ENCODE measurements at regions not wholly inside any gene's neighbourhood (a gene's known extent, or its start where the extent isn't known, plus 50 kb on each side); places are given as distances from the start of the nearest gene placed in this dataset.

GRCh38 chr5:91643797-91644196, 260.7 kb upstream of the ARRDC3 start:
- H3K4me3 ChIP-seq (ENCODE audit: low read length) = no peak overlapping the region

DNA sequence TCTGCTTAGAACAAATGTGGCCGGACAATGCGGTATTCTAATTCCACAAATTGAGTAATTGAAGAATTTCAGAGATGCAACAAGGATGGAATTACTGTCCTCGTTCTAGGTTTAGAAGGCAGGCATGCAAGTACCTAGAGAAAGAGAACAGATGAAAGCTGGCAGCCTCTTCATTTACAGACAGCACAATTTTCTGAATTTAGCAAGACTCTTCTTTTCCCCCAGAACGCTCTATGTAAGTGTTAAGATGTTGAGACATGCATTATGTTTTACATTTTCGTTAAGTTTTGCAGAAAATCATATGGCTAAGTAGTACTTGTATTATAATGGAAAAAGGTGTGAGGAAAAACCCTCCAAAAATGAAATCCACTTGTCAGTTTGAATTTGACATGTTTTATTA, 259.5 kb upstream of the ARRDC3 start:
- Histone ChIP-seq H3K4me3 (ENCODE audit: low read length) (no peak overlapping the region), H3K27me3 (ENCODE audit: low read depth, low read length) (no peaks in the 10 kb centered on the region), H3K4me2 (ENCODE audit: low read length) (no peak overlapping the region), H3K4me1 (ENCODE audit: low read length) (0 out of 2 replicates have a peak, but pooled peaks cover 2% of the 10 kb centered on the region), H3K9ac (ENCODE audit: low read length) (no peak overlapping the region), H3K79me2 (ENCODE audit: low read length) (no peaks in the 10 kb centered on the region), H2AFZ (ENCODE audit: low read depth, low read length) (no peak overlapping the region), H3K9me3 (ENCODE audit: insufficient read depth, low read length) (no peaks in the 10 kb centered on the region), H4K20me1 (ENCODE audit: insufficient read depth, low read length) (no peaks in the 10 kb centered on the region), H3K27ac (ENCODE audit: low read length) (no peak overlapping the region), H3K36me3 (replicated peaks; ENCODE audit: low read depth, low read length) (no peaks in the 10 kb centered on the region)
- TF ChIP-seq EZH2phosphoT487 (IDR thresholded peaks at IDR 0.05; ENCODE audit: low read depth) = no peak
- TF ChIP-seq, protein P1, sequence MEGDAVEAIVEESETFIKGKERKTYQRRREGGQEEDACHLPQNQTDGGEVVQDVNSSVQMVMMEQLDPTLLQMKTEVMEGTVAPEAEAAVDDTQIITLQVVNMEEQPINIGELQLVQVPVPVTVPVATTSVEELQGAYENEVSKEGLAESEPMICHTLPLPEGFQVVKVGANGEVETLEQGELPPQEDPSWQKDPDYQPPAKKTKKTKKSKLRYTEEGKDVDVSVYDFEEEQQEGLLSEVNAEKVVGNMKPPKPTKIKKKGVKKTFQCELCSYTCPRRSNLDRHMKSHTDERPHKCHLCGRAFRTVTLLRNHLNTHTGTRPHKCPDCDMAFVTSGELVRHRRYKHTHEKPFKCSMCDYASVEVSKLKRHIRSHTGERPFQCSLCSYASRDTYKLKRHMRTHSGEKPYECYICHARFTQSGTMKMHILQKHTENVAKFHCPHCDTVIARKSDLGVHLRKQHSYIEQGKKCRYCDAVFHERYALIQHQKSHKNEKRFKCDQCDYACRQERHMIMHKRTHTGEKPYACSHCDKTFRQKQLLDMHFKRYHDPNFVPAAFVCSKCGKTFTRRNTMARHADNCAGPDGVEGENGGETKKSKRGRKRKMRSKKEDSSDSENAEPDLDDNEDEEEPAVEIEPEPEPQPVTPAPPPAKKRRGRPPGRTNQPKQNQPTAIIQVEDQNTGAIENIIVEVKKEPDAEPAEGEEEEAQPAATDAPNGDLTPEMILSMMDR (IDR thresholded peaks at IDR 0.05; ENCODE audit: low read depth, low read length) = no peak

More at GRCh38 chr5:91643797-91644196, 260.7 kb upstream of the ARRDC3 start:
- Histone ChIP-seq H2AFZ (ENCODE audit: low read depth, low read length) (no peak overlapping the region), H3K36me3 (replicated peaks; ENCODE audit: low read depth, low read length) (no peaks in the 10 kb centered on the region), H3K27ac (ENCODE audit: low read length) (no peak overlapping the region), H3K4me1 (ENCODE audit: low read length) (0 out of 2 replicates have a peak, but pooled peaks cover 2% of the 10 kb centered on the region), H4K20me1 (ENCODE audit: insufficient read depth, low read length) (no peaks in the 10 kb centered on the region), H3K4me2 (ENCODE audit: low read length) (no peak overlapping the region), H3K79me2 (ENCODE audit: low read length) (no peaks in the 10 kb centered on the region), H3K27me3 (ENCODE audit: low read depth, low read length) (no peaks in the 10 kb centered on the region), H3K9ac (ENCODE audit: low read length) (no peak overlapping the region), H3K9me3 (ENCODE audit: insufficient read depth, low read length) (no peaks in the 10 kb centered on the region)
- no peak for TF ChIP-seq EZH2phosphoT487 (IDR thresholded peaks at IDR 0.05; ENCODE audit: low read depth)
- TF ChIP-seq, protein P1 (IDR thresholded peaks at IDR 0.05; ENCODE audit: low read depth, low read length) = no peak

DNA sequence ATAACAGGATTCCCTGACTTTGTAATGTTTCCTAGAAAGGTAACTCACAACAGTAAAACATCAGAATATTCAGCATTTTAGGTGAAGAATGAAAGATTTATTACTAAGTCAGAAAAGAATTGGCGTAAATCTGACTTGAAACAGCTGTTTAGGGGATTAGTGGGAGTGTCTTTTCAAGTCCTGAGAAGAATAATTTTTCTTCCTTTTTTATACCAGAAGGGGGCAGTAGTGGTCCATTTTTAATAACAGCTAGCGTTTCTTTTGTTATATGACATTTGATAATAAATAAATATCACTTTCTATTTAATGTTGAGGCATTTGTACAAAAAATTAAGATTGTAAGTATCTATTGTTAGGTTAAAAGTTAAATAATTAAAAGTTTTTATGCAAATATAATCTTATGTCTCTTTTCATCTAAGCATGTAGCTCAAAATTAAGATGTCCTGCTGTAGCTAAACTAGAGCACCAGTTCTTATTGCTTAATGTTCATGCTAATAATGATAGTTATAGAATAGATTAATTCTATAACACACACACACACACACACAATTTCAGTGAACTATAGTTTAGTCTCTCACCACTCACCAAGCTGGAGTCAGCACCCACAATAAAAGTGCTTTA, 258.7 kb upstream of the ARRDC3 start:
- Histone ChIP-seq H3K79me2 (ENCODE audit: low read length) (no peaks in the 10 kb centered on the region), H4K20me1 (ENCODE audit: insufficient read depth, low read length) (no peaks in the 10 kb centered on the region), H2AFZ (ENCODE audit: low read depth, low read length) (no peak overlapping the region), H3K36me3 (replicated peaks; ENCODE audit: low read depth, low read length) (no peaks in the 10 kb centered on the region), H3K9ac (ENCODE audit: low read length) (no peak overlapping the region), H3K4me1 (ENCODE audit: low read length) (0 out of 2 replicates have a peak, but pooled peaks cover 2% of the 10 kb centered on the region), H3K27me3 (ENCODE audit: low read depth, low read length) (no peaks in the 10 kb centered on the region), H3K27ac (ENCODE audit: low read length) (no peak overlapping the region), H3K4me2 (ENCODE audit: low read length) (peak overlapping the region; percentile 35; the same call in 1 of the 2 replicates), H3K4me3 (ENCODE audit: low read length) (no peak overlapping the region), H3K9me3 (ENCODE audit: insufficient read depth, low read length) (no peaks in the 10 kb centered on the region)
- TF ChIP-seq, protein P1 (IDR thresholded peaks at IDR 0.05; ENCODE audit: low read depth, low read length) = peak; percentile 49
- no peak for TF ChIP-seq EZH2phosphoT487 (IDR thresholded peaks at IDR 0.05; ENCODE audit: low read depth)

DNA sequence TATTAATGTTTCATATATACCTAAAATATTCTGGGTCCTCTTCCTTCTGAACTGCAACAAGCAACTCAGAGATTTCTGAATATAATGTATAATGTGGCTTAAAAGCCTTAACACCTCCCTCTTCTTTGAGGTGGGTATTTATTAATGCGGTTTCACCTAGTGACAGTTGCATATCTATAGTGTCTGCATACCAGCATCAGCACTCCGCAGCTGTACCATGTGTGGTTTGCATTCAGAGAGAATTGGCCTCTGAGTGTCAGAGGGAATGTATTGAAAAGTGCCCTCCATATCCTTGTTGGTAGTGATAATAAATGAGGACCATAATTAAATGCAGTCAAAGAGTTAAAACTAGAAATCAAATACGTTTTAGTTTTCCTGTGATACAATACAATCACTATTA, 256.6 kb upstream of the ARRDC3 start:
- no peaks in the 10 kb centered on the region for H4K20me1 ChIP-seq (ENCODE audit: insufficient read depth, low read length)
- no peak overlapping the region for H2AFZ ChIP-seq (ENCODE audit: low read depth, low read length)
- TF ChIP-seq, protein P1 (IDR thresholded peaks at IDR 0.05; ENCODE audit: low read depth, low read length) = no peak
- no peak for TF ChIP-seq EZH2phosphoT487 (IDR thresholded peaks at IDR 0.05; ENCODE audit: low read depth)
- H3K79me2 ChIP-seq (ENCODE audit: low read length) = no peaks in the 10 kb centered on the region
- no peaks in the 10 kb centered on the region for H3K27me3 ChIP-seq (ENCODE audit: low read depth, low read length)
- H3K4me2 ChIP-seq (ENCODE audit: low read length) = no peak overlapping the region
- no peak overlapping the region for H3K9ac ChIP-seq (ENCODE audit: low read length)
- H3K4me3 ChIP-seq (ENCODE audit: low read length) = no peak overlapping the region
- H3K4me1 ChIP-seq (ENCODE audit: low read length) = 0 out of 2 replicates have a peak, but pooled peaks cover 2% of the 10 kb centered on the region
- no peaks in the 10 kb centered on the region for H3K9me3 ChIP-seq (ENCODE audit: insufficient read depth, low read length)
- no peak overlapping the region for H3K27ac ChIP-seq (ENCODE audit: low read length)
- no peaks in the 10 kb centered on the region for H3K36me3 ChIP-seq (replicated peaks; ENCODE audit: low read depth, low read length)

Measured in OCI-LY3 (cell line).